GM19372 (cell line): ENCODE measurements at regions not wholly inside any gene's neighbourhood (a gene's known extent, or its start where the extent isn't known, plus 50 kb on each side); places are given as distances from the start of the nearest gene placed in this dataset.

Source experiments
- ATAC-seq: cut with Tn5 transposase; IDR thresholded peaks from one replicate; pipeline ENCODE4 v1.9.1; 2021; ENCODE audit warnings: mild to moderate bottlenecking, low read depth, moderate library complexity; ENCODE audit not compliant: unreplicated experiment

- ATAC-seq: no peak
Measured at GRCh38 chr1:221633841-221634409, 108.0 kb downstream of the DUSP10 start.

GRCh38 chr1:221634606-221635005, 107.3 kb downstream of the DUSP10 start:
- no peak for ATAC-seq

- no peak for ATAC-seq
Measured at GRCh38 chr1:221635305-221635704, 106.6 kb downstream of the DUSP10 start.

- ATAC-seq: no peak
Measured at GRCh38 chr1:221636096-221636495, 105.8 kb downstream of the DUSP10 start.

- ATAC-seq: no peak
Measured at GRCh38 chr1:221636967-221637366, 104.9 kb downstream of the DUSP10 start.

GRCh38 chr1:221637641-221638041, 104.2 kb downstream of the DUSP10 start:
- ATAC-seq: no peak

- ATAC-seq: no peak
Measured at GRCh38 chr1:221638595-221638994, 103.3 kb downstream of the DUSP10 start.

- no peak for ATAC-seq
Measured at GRCh38 chr1:221641811-221642210, 100.1 kb downstream of the DUSP10 start.

- peak; percentile 66 for ATAC-seq
Measured at GRCh38 chr1:221643404-221644144, 98.3 kb downstream of the DUSP10 start.

- peak; percentile 28 for ATAC-seq
Measured at GRCh38 chr1:221644145-221644448, 97.8 kb downstream of the DUSP10 start.

GRCh38 chr1:221644663-221645258, 97.1 kb downstream of the DUSP10 start:
- no peak for ATAC-seq

- no peak for ATAC-seq
Measured at GRCh38 chr1:221648201-221648600, 93.7 kb downstream of the DUSP10 start.
